AG08396 (cell line): ENCODE measurements at regions not wholly inside any gene's neighbourhood (a gene's known extent, or its start where the extent isn't known, plus 50 kb on each side); places are given as distances from the start of the nearest gene placed in this dataset.

ENCODE experiments used
- DNase-seq: peaks from one replicate; pipeline ENCODE4 v3.0.0; 2012; ENCODE audit warnings: low spot score, mixed read lengths

DNA sequence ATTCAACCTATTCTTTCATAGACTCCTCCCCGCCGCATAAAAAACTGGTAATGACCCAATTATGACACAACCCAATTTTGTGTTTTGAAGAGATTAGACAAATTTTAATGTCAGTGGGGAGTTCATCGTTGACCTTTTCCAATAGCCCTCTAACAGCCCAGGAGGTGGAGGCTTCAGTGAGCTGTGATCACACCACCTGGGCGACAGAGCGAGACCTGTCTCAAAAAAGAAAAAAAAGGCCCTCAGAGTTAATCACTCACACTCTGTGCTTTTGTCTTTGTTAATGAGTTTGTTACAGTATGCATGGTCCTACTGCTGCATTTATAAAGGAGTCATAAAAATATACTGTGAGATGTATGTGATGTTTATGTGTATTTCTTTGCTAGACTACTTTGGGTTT is 510.6 kb downstream of the CPS1 start:
- DNase-seq = no peak

GRCh38 chr2:211068108-211068780 is 511.8 kb downstream of the CPS1 start:
- no peak for DNase-seq

DNA sequence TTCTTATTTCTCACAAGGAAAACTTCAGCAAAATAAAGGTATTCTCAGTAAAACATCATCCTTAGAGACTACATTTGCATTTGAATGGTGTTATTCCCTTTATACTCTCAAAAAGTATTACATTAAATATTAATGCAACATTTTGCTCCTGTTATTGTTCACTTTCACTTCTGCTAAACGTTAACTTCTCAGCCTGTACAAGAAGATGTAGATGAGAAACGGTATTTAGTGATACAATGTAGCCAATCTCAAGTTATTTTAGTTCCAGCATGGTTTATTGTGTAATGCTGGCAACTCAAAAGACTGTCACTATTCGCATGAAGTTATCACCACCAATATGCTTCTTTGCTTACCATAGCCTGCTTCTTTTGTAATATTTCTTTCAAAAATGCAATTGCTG is 514.1 kb downstream of the CPS1 start:
- no peak for DNase-seq

- DNase-seq = no peak
These were observed 520.9 kb downstream of the CPS1 start for GRCh38 chr2:211077216-211077767.

DNA sequence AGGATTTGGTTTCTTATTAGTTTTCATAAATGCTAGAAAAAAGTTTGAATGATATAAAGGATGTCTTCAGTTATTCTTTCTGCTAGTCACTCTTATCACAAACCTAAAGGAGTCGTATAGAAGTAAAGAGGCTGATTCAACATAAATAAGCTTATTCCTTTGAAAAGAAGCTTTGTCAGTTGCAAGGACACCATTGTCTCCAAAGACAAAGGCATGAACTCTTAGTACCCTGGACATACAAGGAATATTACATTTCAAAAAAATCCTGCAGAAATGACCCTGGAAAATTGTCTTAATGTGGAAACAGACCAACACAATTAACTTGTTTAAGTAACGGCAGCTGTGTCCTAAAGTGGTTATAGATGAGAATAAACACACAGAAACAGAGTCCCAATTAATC is 528.0 kb downstream of the CPS1 start:
- DNase-seq = no peak

GRCh38 chr2:211085056-211085680 is 528.8 kb downstream of the CPS1 start:
- peak; percentile 5 for DNase-seq

GRCh38 chr2:211086049-211086448 is 529.6 kb downstream of the CPS1 start:
- DNase-seq = no peak

- no peak for DNase-seq
These were observed 532.7 kb downstream of the CPS1 start for GRCh38 chr2:211089127-211089526.

GRCh38 chr2:211093743-211094303 is 537.4 kb downstream of the CPS1 start:
- no peak for DNase-seq

- no peak for DNase-seq
These were observed 547.6 kb downstream of the CPS1 start for GRCh38 chr2:211103989-211104388.

GRCh38 chr2:211113334-211114175 is 557.2 kb downstream of the CPS1 start:
- DNase-seq = no peak

GRCh38 chr2:211114826-211115455 is 558.5 kb downstream of the CPS1 start:
- DNase-seq = no peak

DNA sequence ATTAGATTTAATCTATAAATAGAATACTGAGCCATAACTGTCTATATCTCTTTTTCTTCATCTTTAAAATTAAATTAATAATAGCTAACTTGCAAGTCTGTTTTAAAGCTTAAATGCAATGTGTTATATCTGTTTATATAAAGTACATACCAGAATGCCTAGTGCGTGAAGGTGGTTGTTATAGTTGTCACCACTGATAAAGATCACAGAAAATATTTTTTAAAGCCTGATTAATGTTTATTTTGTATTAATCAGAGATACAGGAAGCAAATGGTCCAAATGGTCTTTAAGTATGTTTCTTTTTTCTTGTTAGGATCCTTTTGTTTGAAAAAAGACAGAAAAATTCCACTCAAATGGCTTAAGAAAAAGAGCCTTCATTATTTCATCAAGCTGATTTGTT is 560.6 kb downstream of the CPS1 start:
- DNase-seq = no peak

- no peak for DNase-seq
These were observed 569.9 kb downstream of the CPS1 start for GRCh38 chr2:211126256-211126655.

DNA sequence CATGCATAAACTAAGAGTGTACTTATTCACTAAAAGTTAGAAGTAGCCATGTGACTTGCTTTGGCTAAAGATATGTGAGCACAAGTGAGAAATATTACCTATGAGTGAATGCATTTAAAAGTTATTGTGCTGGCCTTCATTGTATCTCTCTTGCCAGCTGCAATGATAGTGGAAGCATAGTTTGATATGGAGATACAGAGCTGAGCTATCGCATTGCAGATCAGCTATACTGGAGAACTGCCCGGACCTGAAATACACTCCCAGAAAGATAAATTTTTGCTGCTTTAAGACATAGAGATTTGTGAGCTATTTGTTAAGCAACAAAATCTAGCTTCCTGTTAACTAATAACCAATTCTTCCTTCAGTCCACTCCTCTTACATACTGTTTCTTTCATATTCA is 571.1 kb downstream of the CPS1 start:
- no peak for DNase-seq

- no peak for DNase-seq
These were observed 571.9 kb downstream of the CPS1 start for GRCh38 chr2:211128287-211128686.

DNA sequence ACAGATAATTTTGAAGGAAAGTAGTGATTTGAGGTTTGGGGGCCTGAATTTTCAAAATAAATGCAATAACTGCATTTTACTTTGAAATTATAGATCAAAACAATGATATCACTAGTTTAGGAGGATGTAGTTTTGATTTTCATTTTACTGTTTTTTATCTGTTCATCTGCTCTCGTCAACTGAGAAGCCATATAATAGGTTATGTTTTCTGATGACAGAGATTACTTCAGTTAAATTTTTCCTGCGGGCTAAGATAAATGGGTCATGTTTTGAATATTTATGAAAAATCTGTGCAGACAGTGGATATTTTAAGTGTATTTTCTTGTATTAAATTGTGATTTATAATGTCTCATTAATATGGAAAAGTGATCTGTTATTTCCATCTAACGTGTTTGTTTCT is 573.4 kb downstream of the CPS1 start:
- no peak for DNase-seq

GRCh38 chr2:211132046-211132445 is 575.6 kb downstream of the CPS1 start:
- DNase-seq = no peak

GRCh38 chr2:211132573-211132972 is 576.2 kb downstream of the CPS1 start:
- no peak for DNase-seq

DNA sequence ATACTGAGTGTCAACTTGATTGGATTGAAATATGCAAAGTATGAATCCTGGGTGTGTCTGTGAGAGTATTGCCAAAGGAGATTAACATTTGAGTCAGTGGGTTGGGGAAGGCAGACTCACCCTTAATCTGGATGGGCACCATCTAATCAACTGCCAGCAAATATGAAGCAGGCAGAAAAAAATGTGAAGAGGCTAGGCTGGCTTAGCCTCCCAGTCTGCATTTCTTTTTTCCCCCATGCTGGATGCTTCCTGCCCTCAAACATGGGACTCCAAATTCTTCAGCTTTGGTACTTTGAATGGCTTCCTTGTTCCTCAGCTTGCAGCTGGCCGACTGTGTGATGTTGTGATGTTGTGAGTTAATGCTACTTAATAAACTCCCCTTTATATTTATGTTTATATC is 577.4 kb downstream of the CPS1 start:
- DNase-seq = no peak

- DNase-seq = no peak
These were observed 582.2 kb downstream of the CPS1 start for GRCh38 chr2:211138551-211138950.

- no peak for DNase-seq
These were observed 585.2 kb downstream of the CPS1 start for GRCh38 chr2:211141646-211142045.
